ENCODE measurements at regions not wholly inside any gene's neighbourhood (a gene's known extent, or its start where the extent isn't known, plus 50 kb on each side); places are given as distances from the start of the nearest gene placed in this dataset.
"Not testable (repeated sequence)": the region's sequence is repeated elsewhere in the genome, so short reads cannot be mapped to it uniquely, and the experiment has no call there.

GRCh38 chr1:189637041-189637440 is 840.6 kb downstream of the BRINP3 start:
- no peak for FAIRE-seq

DNA sequence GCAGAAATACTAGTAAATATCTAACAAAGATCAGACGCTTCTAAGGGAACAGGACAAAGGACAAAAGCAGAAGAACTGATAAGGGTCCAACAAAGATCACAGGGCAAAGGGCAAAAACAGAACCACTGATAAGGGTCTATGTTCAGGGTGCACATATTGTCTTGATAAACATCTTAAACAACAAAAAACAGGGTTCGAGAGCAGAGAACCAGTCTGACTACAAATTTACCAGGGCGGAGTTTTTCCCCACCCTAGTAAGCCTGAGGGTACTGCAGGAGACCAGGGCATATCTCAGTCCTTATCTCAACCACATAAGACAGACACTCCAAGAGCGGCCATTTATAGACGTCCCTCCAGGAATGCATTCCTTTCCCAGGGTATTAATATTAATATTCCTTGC is 833.5 kb downstream of the BRINP3 start:
- not testable (repeated sequence) for FAIRE-seq

GRCh38 chr1:189644970-189645369 is 832.7 kb downstream of the BRINP3 start:
- no peak for FAIRE-seq

DNA sequence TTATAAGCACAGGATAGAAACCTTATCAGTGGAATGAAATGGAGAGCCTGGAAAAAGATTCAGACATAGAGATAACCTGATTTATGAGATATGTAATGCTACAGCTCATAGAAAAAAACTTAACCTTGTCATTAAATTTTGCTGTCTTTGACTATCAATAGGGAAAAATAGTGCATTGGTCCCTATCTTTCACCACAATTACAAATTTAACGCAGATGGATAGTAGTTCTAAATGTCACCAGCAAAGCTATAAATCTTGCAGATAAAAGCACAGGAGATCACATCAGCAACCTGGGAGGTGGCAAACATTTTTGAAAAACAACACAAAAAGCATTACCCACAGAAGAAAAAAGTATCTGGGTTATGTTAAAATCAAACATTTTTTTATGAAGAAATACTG is 831.6 kb downstream of the BRINP3 start:
- no peak for FAIRE-seq

- no peak for FAIRE-seq
Observed at GRCh38 chr1:189654906-189655305, 822.8 kb downstream of the BRINP3 start.

DNA sequence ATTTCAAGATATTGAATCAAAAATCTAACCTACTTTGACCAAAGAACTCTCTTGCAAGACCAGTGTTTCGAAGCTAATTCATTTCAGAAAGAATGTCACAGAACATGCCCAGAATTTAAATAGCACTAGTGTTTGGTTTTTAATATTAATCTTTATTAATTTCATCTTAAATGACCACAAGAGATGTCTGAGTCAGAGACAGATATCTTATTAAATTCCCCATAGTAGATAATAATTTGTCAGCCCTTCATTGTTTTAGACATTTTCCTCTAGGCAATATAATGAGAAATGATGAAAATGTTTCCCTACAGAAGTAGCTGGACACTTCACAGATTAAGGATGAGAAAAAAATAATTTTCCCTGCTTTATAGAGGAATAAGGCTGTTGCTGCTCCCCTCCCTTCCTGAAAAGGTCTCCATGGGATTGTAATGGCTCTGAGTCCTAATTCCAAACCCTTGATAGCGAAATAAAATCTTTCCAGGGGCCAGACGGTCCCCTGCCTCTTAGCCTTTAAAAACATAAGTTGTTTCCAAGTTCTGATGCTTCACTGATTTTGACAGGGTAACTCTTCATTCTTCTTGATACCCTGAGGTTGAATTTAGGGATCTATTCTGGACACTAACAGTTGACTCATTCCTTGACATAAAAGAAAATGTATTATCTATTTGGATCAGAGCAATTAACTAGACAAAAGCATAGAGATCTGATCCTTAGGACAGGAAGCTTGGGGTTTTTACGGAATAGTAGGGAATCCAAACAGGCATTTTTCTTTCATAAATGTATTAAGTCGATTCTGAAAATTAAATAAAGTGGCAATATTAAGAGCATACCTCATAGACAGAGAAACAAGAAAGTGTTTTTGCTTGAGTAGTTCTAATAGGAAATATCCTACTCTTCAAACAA is 820.8 kb downstream of the BRINP3 start:
- FAIRE-seq: no peak

GRCh38 chr1:189657715-189658114 is 819.9 kb downstream of the BRINP3 start:
- FAIRE-seq: no peak

DNA sequence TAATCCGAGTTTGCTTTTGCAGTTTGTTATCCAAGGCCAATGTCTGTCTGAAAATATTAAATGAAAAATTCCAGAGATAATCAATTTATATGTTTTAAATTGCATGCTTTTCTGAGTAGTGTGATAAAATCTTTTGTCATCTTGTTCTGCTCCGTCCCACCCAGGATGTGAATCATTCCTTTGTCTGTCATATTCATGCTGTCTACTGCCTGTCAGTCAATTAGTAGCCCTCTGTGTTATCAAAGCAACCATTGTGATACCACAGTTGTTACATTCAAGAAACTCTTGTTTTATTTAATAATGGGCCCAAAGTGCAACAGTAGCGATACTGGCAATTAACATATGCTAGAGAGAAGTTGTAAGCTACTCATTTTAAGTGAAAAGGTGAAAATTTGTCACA is 819.3 kb downstream of the BRINP3 start:
- no peak for FAIRE-seq

DNA sequence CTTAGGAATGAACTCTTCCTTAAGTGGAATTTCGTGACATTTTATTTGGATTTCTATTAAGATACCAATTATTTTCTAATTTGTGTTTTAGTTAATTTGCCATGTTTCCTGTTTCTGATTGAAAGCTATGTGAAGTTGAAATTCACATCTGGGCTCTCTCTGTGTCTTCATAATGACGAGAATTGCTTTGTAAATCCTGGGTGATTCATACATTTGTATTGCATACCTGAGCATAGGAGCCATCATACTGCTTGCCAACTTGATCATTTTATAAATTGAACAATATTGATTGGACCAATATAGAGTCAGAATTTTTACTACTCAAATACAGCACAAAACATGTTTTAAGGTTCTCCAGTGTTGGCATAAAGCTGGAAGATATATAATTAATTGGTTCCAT is 817.9 kb downstream of the BRINP3 start:
- FAIRE-seq: no peak

- FAIRE-seq: no peak
Observed at GRCh38 chr1:189662190-189662589, 815.5 kb downstream of the BRINP3 start.

GRCh38 chr1:189669846-189670245 is 807.8 kb downstream of the BRINP3 start:
- FAIRE-seq: no peak

DNA sequence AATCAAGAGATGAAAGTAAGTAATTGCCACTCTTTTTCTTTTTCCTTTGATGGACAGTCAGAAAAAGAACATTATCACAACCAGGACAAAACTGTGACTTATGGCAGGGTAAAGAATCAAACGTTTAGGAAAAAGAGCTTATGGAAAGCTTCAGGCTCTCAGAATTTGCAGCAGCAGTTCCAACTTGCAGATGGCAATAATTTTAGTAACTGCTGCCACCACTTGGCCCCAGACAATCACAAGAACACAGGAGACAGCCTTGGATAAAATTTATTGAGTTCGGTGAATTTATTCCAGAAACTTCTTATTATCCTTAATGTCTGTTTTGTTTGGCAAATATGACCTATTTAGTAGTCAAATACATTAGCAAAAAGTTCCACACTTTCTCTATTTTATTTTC is 804.4 kb downstream of the BRINP3 start:
- FAIRE-seq: no peak

DNA sequence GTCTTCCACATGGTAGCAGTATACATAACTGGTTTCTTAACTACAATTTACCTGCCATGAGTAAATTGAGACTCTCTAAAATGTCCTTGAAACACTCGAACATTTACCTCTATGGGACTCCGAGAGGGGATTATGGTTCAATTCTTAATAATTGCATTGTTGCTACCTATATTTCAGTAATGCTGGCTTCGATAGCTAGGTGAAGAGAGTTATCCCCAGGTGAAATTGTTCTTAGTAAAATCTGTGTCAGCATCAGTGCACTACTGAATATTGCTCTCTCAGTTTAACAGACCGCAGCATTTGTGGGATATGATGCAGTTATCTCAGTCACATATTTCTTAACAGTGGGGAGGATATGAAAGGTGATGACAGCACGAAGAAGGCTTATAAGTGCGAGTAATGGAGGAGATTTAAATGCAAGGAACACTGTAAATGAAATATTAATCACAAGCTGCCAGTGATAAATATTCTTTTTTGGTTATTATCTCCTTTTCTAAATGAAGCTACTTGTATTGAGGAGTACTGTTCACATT is 801.9 kb downstream of the BRINP3 start:
- no peak for FAIRE-seq

- no peak for FAIRE-seq
Observed at GRCh38 chr1:189678779-189679178, 798.9 kb downstream of the BRINP3 start.

DNA sequence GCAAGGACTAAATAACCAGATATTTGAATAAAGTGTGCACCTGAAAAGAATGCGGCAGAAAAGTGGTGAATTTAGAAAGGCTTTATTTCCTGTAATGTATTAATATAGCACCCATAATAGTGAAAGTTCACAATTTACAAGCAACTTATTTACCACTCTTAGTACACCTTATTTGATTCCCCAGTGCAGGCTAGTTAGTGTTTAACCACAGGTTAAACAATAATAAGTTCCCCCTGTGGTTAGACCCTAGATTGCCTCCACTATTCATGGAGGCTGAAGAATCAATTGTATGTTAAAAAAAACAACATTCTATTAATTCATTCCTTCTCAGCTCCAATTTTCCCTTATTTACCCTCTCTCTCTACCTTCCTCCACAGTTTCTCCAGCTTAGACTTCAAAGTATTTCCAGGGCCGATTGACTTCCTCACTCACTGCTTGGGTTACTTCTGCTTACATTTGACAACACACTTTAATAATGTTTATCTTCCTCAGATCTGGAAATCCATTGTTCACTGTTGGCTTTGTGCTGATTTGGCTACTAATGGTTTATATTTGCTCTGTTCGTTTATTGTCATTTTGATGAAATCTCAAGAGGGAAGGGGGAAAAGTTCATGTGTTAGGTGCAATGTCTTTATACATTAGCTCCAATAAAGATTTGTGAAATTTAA is 796.3 kb downstream of the BRINP3 start:
- no peak for FAIRE-seq

GRCh38 chr1:189682591-189682990 is 795.1 kb downstream of the BRINP3 start:
- FAIRE-seq: no peak

DNA sequence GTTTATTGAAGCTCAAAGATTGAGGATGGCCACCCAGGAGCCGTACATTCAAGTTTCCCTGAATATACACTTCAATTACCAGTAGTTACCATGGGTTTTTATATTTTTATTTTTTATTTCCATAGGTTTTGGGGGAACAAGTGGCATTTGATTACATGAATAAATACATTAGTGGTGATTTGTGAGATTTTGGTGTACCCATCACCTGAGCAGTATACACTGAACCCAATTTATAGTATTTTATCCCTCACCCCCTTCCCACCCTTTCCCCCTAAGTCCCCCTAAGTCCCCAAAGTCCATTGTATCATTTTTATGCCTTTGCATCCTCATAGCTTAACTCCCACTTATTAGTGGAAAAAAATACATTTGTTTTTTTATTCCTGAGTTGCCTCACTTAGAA is 791.4 kb downstream of the BRINP3 start:
- FAIRE-seq: no peak

DNA sequence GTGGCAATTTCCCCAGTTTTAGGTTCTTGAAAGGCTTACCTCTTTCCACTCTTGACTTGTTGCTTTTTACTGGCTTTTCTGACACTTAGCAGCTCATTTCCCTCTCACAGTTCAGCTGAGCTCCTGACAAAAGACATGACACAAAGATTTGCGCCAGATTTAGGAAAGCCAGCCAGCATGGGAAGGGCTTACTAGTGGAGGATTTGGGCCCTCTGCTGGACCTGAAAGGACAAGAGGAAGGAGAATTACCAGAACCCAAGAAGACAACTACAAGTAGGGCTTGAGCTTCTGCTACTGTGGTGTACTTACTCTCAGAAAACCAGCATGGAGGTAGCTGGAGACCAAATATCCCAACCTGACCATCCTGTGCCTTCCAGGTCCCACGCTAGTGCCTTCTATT is 784.5 kb downstream of the BRINP3 start:
- FAIRE-seq: no peak

- no peak for FAIRE-seq
Observed at GRCh38 chr1:189696297-189696696, 781.4 kb downstream of the BRINP3 start.

DNA sequence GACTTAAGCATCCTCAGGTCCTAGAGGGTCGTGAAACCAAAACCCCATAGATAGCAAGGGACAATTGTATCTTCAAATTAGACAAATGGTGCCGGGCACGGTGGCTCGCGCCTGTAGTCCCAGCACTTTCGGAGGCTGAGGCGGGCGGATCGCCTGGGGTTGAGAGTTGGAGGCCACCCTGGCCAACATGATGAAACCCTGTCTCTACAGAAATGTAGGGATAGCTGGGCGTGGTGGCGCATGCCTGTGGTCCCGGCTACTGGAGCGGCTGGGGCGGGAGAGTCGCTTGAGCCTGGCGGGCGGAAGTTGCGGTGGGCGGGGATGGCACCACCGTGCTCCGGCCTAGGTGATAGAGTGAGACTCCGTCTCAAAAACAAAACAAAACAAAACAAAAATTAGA is 780.6 kb downstream of the BRINP3 start:
- FAIRE-seq: no peak

GRCh38 chr1:189701606-189702005 is 776.1 kb downstream of the BRINP3 start:
- no peak for FAIRE-seq

- FAIRE-seq: no peak
Observed at GRCh38 chr1:189706594-189706993, 771.1 kb downstream of the BRINP3 start.

GRCh38 chr1:189708674-189709073 is 769.0 kb downstream of the BRINP3 start:
- FAIRE-seq: no peak
